Loucy (cell line): ENCODE measurements at regions not wholly inside any gene's neighbourhood (a gene's known extent, or its start where the extent isn't known, plus 50 kb on each side); places are given as distances from the start of the nearest gene placed in this dataset.
"Not testable (repeated sequence)": the region's sequence is repeated elsewhere in the genome, so short reads cannot be mapped to it uniquely, and the experiment has no call there.

Experiments
- EZH2phosphoT487 ChIP-seq: fragments of 200-600 bp; IDR thresholded peaks from 2 replicates; pipeline ENCODE4 v1.6.1; 2018; ENCODE audit warnings: antibody characterized with exemption, mild to moderate bottlenecking, moderate library complexity, borderline replicate concordance
- TF ChIP-seq, protein P1 (sequence below): fragments of 200-600 bp; sonication (generic); conservative IDR thresholded peaks from 2 replicates; pipeline ENCODE4 v1.5.1; 2014; ENCODE audit warnings: mild to moderate bottlenecking, antibody characterized with exemption, low read length

DNA sequence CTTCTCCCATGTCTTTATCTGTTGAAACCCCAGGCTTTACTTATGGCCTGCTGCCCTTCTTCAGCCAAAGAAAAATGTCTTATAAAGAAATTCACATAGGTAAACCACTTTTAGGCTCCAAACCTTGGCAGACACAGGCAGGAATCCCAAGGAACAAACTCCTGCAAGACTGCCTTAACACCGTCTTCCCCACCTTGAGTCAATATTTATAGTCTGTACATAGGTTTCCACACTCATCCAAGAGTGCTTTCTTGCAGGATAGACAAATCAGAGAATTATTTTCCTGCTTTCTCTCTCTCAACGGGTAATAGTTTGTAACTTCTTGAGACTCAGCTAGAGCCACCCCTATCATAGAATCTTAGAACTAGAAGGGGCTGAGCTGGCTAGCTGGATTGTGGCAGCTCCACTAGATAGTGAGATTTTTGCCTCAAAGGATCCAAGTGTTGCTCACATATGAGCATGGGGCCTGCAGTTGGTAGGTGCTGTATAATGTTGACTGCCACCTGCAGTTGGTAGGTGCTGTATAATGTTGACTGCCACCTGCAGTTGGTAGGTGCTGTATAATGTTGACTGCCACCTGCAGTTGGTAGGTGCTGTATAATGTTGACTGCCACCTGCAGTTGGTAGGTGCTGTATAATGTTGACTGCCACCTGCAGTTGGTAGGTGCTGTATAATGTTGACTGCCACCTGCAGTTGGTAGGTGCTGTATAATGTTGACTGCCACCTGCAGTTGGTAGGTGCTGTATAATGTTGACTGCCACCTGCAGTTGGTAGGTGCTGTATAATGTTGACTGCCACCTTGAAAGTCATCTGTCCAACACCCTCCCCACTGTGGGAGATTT lies 142.5 kb downstream of the MINAR1 start:
- TF ChIP-seq, protein P1, sequence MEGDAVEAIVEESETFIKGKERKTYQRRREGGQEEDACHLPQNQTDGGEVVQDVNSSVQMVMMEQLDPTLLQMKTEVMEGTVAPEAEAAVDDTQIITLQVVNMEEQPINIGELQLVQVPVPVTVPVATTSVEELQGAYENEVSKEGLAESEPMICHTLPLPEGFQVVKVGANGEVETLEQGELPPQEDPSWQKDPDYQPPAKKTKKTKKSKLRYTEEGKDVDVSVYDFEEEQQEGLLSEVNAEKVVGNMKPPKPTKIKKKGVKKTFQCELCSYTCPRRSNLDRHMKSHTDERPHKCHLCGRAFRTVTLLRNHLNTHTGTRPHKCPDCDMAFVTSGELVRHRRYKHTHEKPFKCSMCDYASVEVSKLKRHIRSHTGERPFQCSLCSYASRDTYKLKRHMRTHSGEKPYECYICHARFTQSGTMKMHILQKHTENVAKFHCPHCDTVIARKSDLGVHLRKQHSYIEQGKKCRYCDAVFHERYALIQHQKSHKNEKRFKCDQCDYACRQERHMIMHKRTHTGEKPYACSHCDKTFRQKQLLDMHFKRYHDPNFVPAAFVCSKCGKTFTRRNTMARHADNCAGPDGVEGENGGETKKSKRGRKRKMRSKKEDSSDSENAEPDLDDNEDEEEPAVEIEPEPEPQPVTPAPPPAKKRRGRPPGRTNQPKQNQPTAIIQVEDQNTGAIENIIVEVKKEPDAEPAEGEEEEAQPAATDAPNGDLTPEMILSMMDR = not testable (repeated sequence)
- not testable (repeated sequence) for TF ChIP-seq EZH2phosphoT487
